SK-MEL-5 (cell line): ENCODE measurements at regions not wholly inside any gene's neighbourhood (a gene's known extent, or its start where the extent isn't known, plus 50 kb on each side); places are given as distances from the start of the nearest gene placed in this dataset.

ENCODE experiments used
- DNase-seq: peaks from one replicate; pipeline ENCODE4 v3.0.0-alpha.2; 2016; ENCODE audit warnings: low read depth, low spot score
- in situ Hi-C: cut with HindIII; loops from 2 replicates; pipeline ENCODE4 v1.10.0; 2016; ENCODE audit warnings: low sequenced_read_pairs, high pct_unique_total_duplicates, low pct_unique_long_range_greater_than_20kb

DNA sequence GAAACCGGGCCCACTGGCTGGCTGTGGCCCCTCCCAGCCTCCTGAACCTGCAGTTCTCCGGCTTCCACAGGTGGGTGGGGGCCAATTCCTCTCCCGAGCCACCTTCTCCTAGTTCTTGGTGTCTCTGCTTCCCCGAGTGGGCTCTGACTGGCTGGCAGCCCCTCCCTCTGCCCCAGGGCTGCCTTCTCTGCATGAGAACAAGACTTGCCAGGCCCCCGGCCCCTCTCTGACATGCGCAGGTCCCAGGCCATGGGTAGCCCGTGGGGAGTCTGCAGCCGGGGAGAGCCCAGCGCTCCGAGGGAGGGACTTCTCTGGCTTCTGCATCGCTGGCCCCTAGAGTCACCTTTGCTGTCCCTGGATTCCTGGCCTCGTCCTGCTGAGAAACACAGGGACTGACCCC lies 421.7 kb downstream of the IRX2 start:
- DNase-seq = no peak
- in situ Hi-C loops = no loop called here

DNA sequence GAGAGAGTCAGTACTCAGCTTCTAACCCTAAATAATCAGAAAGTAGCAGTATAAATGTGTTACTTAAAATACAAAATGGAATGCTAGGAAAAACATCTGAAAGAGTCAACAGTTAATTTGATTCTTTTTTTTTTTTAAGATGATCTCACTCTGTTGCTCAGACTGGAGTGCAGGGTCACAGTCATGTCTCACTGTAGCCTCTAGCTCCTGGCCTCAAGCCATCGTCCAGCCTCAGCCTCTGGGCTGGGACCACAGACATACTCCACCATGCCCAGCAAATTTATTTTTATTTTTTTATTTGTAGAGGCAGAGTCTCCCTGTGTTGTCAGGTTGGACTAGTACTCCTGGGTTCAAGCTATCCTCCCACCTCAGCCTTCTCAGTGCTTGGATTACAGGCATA lies 424.9 kb downstream of the IRX2 start:
- no peak for DNase-seq
- in situ Hi-C loops = no loop called here

DNA sequence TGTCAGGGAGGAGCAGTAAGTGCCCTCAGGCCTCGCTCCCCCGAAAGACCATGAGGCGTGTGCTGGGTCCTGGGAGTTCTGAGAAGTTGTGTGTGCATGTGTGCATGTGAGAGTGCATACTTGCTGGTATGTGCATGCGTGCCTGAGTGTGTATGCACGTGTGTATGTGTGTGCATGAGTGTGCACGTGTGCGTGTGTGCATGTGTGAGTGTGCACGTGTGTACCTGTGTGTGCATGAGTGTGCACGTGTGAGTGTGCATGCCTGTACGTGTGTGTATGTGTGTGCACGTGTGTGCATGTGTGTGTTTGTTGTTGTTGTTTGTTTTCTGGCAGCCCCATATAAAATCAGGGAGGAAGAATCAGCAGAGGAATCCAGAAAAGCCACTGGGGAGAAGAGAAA lies 426.7 kb downstream of the IRX2 start:
- in situ Hi-C loops = no loop called here
- DNase-seq = no peak

DNA sequence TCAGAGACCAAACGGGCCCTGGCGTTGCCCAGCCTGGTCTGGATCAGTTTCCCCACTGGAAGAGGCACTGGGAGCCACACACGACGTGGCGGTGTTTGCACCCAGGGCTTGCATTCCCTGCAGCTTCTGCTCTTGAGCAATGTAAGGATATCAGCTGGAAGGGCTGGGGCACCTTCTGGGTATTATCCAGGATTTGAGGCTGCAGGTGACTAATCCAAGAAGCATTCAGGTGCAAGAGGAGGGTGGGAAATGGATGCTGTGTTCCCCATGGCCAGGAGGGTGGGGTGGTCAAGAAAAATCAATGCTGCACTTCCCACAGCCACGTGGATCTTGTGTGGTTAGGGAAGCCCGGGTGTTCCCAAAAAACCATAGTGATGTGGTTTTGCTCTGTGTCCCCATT lies 430.9 kb downstream of the IRX2 start:
- no peak for DNase-seq
- in situ Hi-C loops = no loop called here

- in situ Hi-C loops = no loop called here
- DNase-seq = no peak
Observed at GRCh38 chr5:2317540-2317939, 433.9 kb downstream of the IRX2 start.

DNA sequence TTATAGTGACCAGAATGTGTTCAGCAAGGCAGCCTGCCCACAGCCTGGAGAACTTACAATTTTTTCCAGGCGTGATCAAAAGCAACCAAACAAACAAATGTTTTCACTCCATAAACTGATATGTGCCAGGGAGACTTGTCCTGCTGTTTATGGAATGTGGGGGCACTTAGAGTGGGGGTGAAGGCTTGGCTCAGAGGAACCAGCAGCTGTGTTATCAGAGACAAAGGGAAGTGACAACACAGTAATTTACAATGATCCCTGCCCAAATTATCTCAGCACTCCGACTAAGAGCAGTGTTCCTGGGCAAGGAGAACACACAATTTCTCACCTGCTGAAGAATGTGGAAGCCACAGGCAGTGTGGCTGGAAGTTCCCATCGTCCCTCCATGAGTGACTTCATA lies 429.1 kb upstream of the IRX4 start:
- no peak for DNase-seq
- in situ Hi-C loops = no loop called here

DNA sequence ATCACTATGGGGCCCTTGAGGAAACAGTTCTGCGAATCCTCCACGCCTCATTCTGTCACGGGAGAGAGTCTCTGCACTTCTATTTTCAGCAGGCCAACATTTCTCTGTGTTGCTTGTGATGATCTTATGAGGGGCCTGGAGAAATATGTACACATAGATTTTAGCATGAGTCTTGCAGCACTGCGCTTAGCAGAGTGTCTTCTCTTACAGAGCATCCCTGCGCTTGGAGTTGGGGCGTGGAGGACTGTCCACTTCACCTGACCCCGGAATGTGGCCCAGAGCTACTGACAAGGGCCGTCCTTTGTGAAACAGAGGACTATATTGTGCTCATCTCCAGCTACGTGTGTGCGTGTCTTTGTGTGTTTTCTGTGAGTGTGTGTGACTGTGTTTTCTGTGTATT lies 428.2 kb upstream of the IRX4 start:
- no peak for DNase-seq
- in situ Hi-C loops = no loop called here

DNA sequence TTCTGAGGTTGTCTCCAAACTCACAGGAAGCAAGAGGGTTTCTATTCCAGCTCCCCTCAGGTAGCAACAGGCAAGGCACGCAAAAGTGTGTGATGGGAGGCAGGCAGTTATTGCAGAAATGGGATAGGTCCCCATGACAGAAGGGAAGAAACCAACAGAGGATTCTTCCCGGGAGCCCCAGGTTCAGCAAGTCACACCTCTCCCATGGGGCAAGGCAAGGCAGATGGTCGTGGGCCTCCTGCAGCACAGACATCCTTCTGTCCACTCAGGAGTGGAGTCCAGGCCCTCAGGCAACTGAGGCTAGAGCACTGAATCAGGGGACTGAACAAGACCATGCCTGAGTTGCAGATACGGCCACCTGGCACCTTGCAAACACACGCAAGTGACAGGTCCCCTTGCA lies 424.9 kb upstream of the IRX4 start:
- in situ Hi-C loops = no loop called here
- DNase-seq = no peak

DNA sequence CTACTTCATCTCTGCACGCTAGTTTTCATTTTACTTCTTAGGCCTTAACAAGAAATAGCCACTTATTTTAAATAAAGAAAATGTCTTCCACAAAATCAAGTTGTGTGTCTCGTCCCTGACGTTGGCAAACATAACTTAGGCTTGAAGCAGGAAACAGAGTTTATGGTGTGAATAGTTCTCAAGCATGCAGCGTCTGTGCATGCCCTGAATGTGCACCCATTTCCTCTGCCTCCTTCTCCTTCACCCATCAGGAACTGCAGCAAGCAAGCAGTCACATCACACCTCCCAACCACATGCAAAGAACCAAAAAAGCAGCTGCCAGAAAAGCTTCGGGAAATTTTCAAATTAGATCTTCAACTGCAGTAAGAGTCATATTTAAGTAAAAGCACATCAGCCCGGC lies 424.0 kb upstream of the IRX4 start:
- in situ Hi-C loops = no loop called here
- DNase-seq = no peak

- in situ Hi-C loops = no loop called here
- no peak for DNase-seq
Observed at GRCh38 chr5:2303431-2304100, 420.8 kb upstream of the IRX4 start.

- in situ Hi-C loops = no loop called here
Observed at GRCh38 chr5:2302169-2302568, 419.4 kb upstream of the IRX4 start.

DNA sequence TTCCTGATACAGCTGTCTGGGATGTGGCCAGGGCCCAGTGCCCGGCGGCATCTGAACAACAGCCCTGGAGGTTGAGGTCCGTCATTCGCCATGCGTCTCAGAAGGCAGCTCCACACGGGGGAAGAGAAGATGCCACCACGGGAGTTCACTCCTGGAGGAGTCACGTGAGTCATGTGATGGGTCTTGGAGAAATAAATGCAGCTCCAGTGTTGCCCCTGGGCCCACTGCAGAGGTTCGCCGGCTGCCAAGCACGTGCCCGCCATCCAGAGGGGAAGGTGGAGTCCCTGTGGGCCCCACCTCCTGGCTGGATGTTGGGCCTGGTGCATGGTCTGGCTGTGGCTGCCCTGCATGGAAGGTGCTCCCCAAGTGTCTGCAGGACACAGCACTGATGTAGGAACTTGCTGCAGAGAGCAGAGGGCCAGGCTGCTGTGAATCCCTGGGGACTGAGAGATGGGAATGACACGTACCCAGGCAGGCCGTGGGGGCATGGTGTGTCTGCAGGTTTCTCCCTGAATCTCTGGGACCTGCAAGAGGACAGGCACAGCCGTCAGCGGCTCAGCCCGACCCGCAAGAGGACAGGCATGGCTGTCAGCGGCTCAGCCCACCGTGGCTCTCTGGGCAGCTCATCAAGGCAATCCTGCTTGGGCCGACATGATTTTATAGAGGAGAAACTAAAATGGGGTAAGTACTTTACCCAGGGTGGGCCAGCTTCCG lies 418.3 kb upstream of the IRX4 start:
- DNase-seq = no peak
- in situ Hi-C loops = no loop called here

More at GRCh38 chr5:2302169-2302568, 419.4 kb upstream of the IRX4 start:
- DNase-seq = no peak

GRCh38 chr5:2300421-2300820 lies 417.7 kb upstream of the IRX4 start:
- in situ Hi-C loops = no loop called here
- DNase-seq = no peak

DNA sequence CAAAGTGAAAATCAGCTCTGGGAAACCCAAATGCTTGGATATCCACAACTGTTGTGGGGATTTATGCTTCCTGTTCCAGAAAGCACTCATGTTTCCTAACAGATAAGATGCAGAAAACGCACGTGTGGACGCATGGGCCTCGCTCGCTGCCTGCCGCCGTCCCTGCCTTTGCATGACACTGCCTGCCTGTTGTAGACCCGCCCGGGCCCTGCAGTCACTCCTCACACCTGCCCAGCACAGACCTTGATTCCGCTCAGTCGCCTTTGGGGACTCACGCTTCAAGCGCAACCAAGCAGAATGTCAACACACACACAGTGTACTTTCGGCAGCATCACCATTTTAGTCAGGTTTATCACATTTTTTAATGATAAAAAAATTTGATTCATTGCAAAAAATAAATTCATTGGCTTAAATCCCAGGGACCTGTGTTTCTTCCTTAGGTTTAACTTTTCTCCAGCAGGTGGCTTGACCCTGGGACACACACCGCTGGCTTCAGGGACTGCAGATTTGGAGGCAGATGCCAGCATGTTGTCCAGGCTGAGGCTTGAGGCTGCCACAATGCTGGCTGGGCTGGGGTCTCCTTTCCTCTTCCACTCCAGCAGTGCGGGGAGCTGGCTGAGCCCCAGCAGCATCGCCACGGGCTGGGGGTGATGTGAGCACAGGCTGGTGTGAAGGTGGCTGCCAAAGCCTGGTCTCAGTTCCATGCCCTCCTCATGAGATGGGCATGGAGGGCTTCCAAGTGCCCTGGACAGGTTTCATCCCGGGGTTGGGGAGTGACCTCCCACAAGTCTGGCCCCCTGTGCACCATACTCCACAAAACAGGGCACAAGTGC lies 416.9 kb upstream of the IRX4 start:
- no peak for DNase-seq
- in situ Hi-C loops = no loop called here

DNA sequence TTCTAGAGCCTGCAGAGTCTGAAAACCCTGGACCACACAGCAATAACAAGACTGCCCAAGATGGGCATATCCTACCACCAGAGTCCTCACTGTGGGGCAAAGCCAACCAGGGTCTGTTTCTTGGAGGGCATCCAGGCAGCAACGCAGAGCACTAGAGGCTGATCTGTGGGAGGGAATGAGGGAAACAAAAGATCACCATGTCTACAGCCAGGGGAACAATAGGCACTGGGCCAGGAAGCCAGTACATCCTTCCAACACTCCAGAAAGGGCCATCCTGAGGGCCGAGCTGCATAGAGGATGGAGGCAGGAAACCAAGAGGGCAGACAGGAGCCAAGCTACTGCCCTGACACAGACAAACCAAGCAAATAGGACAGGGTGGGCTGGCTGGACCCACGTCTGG lies 416.1 kb upstream of the IRX4 start:
- in situ Hi-C loops = no loop called here
- no peak for DNase-seq

DNA sequence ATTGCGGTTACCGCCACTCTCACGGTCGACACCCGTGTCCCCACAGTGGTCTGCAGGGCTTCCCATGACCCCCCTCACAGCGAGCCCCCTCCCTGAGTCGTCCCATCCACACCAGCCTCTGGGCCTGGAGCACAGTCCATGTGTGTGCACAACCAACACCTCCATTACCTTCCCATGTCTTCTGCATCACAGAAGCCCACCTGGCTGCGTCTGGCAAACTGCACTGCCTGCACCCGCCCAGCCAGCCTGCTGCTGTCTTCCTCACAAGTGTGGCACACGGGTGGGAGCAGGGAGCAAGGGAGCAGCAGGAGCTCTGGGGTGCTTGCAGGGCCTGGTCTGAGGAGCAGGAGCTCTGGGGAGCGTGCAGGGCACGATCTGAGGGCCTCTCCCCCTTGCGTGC lies 415.3 kb upstream of the IRX4 start:
- no peak for DNase-seq
- in situ Hi-C loops = no loop called here

- in situ Hi-C loops = no loop called here
- no peak for DNase-seq
Observed at GRCh38 chr5:2295476-2295875, 412.8 kb upstream of the IRX4 start.

DNA sequence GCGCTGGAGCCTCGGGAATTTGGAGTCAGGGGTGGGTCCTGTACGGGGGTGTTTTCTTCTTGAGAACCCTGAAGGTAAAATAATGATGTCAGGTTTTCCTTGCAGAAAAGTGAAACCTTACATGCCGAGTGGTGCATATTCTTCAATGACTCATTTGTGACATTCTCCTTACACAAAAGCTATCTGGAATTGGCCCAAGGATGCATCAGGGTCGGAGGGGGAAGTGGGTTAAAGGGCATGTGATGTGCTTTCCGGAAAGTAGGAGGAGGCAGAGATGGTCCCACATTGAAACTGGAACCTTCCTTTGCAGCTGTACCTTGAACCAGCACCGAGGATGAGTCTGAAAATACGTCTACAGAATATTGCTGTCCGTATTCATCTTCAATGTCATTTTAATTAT lies 411.2 kb upstream of the IRX4 start:
- no peak for DNase-seq
- in situ Hi-C loops = no loop called here
